Thymus (tissue), 11 donors: ENCODE measurements at regions not wholly inside any gene's neighbourhood (a gene's known extent, or its start where the extent isn't known, plus 50 kb on each side); places are given as distances from the start of the nearest gene placed in this dataset.
"Not testable (repeated sequence)": the region's sequence is repeated elsewhere in the genome, so short reads cannot be mapped to it uniquely, and the experiment has no call there.

Experiments
- DNase-seq, 9 donors: peaks; one replicate each; pipeline ENCODE4 v3.0.0-alpha.2; 2013; ENCODE audit warnings: low spot score in 9 of 9, low read depth in 6 of 9, missing footprints in 1 of 9
- H3K27ac ChIP-seq, 2 donors: one replicate each; pipeline ENCODE4 v1.5.1; 2013; ENCODE audit warnings: control low read depth in 1 of 2, low read depth in 1 of 2, low read length in 1 of 2, mild to moderate bottlenecking in 1 of 2, moderate library complexity in 1 of 2
- H3K27me3 ChIP-seq, 2 donors: one replicate each; pipeline ENCODE4 v1.5.1; 2013; ENCODE audit warnings: low read length in 1 of 2; ENCODE audit not compliant: control insufficient read depth in 2 of 2, insufficient read depth in 1 of 2
- H3K36me3 ChIP-seq, 2 donors: one replicate each; pipeline ENCODE4 v1.5.1; 2013; ENCODE audit warnings: low read length in 1 of 2, mild to moderate bottlenecking in 1 of 2, moderate library complexity in 1 of 2; ENCODE audit not compliant: control insufficient read depth in 2 of 2, insufficient read depth in 2 of 2
- H3K4me1 ChIP-seq, 2 donors: one replicate each; pipeline ENCODE4 v1.5.1; 2013; ENCODE audit warnings: low read length in 2 of 2; ENCODE audit not compliant: control insufficient read depth in 2 of 2, insufficient read depth in 2 of 2
- H3K4me3 ChIP-seq, 2 donors: one replicate each; pipeline ENCODE4 v1.5.1; 2013; ENCODE audit warnings: low read length in 2 of 2, control low read depth in 1 of 2, mild to moderate bottlenecking in 1 of 2
- H3K9me3 ChIP-seq, 2 donors: one replicate each; pipeline ENCODE4 v1.5.1; 2013; ENCODE audit warnings: low read length in 1 of 2, mild to moderate bottlenecking in 1 of 2; ENCODE audit not compliant: control insufficient read depth in 2 of 2, insufficient read depth in 1 of 2
- WGBS: extraction: QIAGEN DNeasy Blood & Tissue Kit; methylation state at CpG from one replicate; pipeline ENCODE4 v1.1.7; 2013; 5-methylcytosine and 5-hydroxymethylcytosine counted together
- donor health status: healthy.

GRCh38 chr15:99492275-99492674 is 73.5 kb upstream of the MEF2A start:
- 98% methylated on average over 6 of the region's 6 CpGs for WGBS
- no peaks in the 10 kb centered on the region for H3K9me3 ChIP-seq

GRCh38 chr15:99492716-99493115 is 73.1 kb upstream of the MEF2A start:
- no peak overlapping the region for H3K4me3 ChIP-seq
- 97% methylated on average over 10 of the region's 10 CpGs for WGBS
- peaks cover 9 to 14% of the 10 kb centered on the region in 2 donors for H3K4me1 ChIP-seq
- no peak for DNase-seq
- H3K27ac ChIP-seq = no peak overlapping the region
- H3K9me3 ChIP-seq = no peaks in the 10 kb centered on the region
- no peaks in the 10 kb centered on the region for H3K27me3 ChIP-seq
- no peaks in the 10 kb centered on the region for H3K36me3 ChIP-seq

More at GRCh38 chr15:99492275-99492674, 73.5 kb upstream of the MEF2A start:
- Histone ChIP-seq H3K4me1 (peaks cover 9 to 17% of the 10 kb centered on the region in 2 donors), H3K4me3 (no peak overlapping the region), H3K36me3 (no peaks in the 10 kb centered on the region), H3K27ac (no peak overlapping the region), H3K27me3 (no peaks in the 10 kb centered on the region)
- DNase-seq = no peak

- 99% methylated on average over 11 of the region's 11 CpGs for WGBS
- no peak for DNase-seq
Measured at GRCh38 chr15:99493461-99493860, 72.3 kb upstream of the MEF2A start.

GRCh38 chr15:99494536-99495233 is 71.1 kb upstream of the MEF2A start:
- not testable (repeated sequence) for DNase-seq, H3K36me3 ChIP-seq, H3K4me3 ChIP-seq, H3K9me3 ChIP-seq, H3K27me3 ChIP-seq, H3K27ac ChIP-seq
- WGBS = 96% methylated on average over 40 of the region's 40 CpGs
- H3K4me1 ChIP-seq = peaks cover 9 to 14% of the 10 kb centered on the region in 2 donors

More at GRCh38 chr15:99493461-99493860, 72.3 kb upstream of the MEF2A start:
- no peak overlapping the region for H3K4me3 ChIP-seq
- H3K9me3 ChIP-seq = no peaks in the 10 kb centered on the region
- peaks cover 9 to 14% of the 10 kb centered on the region in 2 donors for H3K4me1 ChIP-seq
- H3K36me3 ChIP-seq = no peaks in the 10 kb centered on the region
- no peaks in the 10 kb centered on the region for H3K27me3 ChIP-seq
- H3K27ac ChIP-seq = no peak overlapping the region

GRCh38 chr15:99495430-99496301 is 70.1 kb upstream of the MEF2A start:
- peak overlapping the region; percentile 46 to 67 for H3K27ac ChIP-seq
- DNase-seq = peak in 1 of 9 donors; percentile 69
- 47% methylated on average over 13 of the region's 13 CpGs for WGBS

GRCh38 chr15:99496302-99496629 is 69.5 kb upstream of the MEF2A start:
- peak overlapping the region; percentile 36 to 67 for H3K27ac ChIP-seq
- no peaks in the 10 kb centered on the region for H3K27me3 ChIP-seq
- no peaks in the 10 kb centered on the region for H3K36me3 ChIP-seq
- no peak overlapping the region for H3K4me3 ChIP-seq
- WGBS = 50% methylated on average over 9 of the region's 9 CpGs
- no peaks in the 10 kb centered on the region for H3K9me3 ChIP-seq
- H3K4me1 ChIP-seq = peaks cover 9 to 25% of the 10 kb centered on the region in 2 donors
- DNase-seq = no peak

More at GRCh38 chr15:99495430-99496301, 70.1 kb upstream of the MEF2A start:
- Histone ChIP-seq H3K9me3 (no peaks in the 10 kb centered on the region), H3K4me3 (no peak overlapping the region), H3K27me3 (no peaks in the 10 kb centered on the region), H3K36me3 (no peaks in the 10 kb centered on the region), H3K4me1 (peaks cover 9 to 20% of the 10 kb centered on the region in 2 donors)

GRCh38 chr15:99502182-99502581 is 63.6 kb upstream of the MEF2A start:
- H3K4me1 ChIP-seq = peaks cover 7 to 38% of the 10 kb centered on the region in 2 donors
- DNase-seq = no peak
- H3K36me3 ChIP-seq = no peaks in the 10 kb centered on the region
- WGBS = 88% methylated on average over 4 of the region's 4 CpGs
- H3K4me3 ChIP-seq = no peak overlapping the region
- no peaks in the 10 kb centered on the region for H3K27me3 ChIP-seq
- H3K9me3 ChIP-seq = no peaks in the 10 kb centered on the region
- H3K27ac ChIP-seq = no peak overlapping the region

GRCh38 chr15:99502661-99503060 is 63.1 kb upstream of the MEF2A start:
- Histone ChIP-seq H3K4me1 (peaks cover 10 to 42% of the 10 kb centered on the region in 2 donors), H3K9me3 (no peaks in the 10 kb centered on the region), H3K27me3 (no peaks in the 10 kb centered on the region), H3K27ac (no peak overlapping the region), H3K36me3 (no peaks in the 10 kb centered on the region), H3K4me3 (no peak overlapping the region)
- WGBS = 94% methylated on average over 5 of the region's 5 CpGs
- no peak for DNase-seq

- Histone ChIP-seq H3K4me1 (peaks cover 10 to 49% of the 10 kb centered on the region in 2 donors), H3K27ac (no peak overlapping the region), H3K4me3 (no peak overlapping the region), H3K36me3 (no peaks in the 10 kb centered on the region), H3K27me3 (no peaks in the 10 kb centered on the region), H3K9me3 (no peaks in the 10 kb centered on the region)
- DNase-seq = no peak
- 89% methylated on average over 11 of the region's 11 CpGs for WGBS
Measured at GRCh38 chr15:99503411-99503810, 62.4 kb upstream of the MEF2A start.
